SK-N-SH treated with all-trans-retinoic acid at 6 μM for 48 hours (cell line): ENCODE measurements at regions not wholly inside any gene's neighbourhood (a gene's known extent, or its start where the extent isn't known, plus 50 kb on each side); places are given as distances from the start of the nearest gene placed in this dataset.

Source experiments
- ATAC-seq: fragments of 200-7000 bp; cut with Tn5 transposase; 3 replicates; pipeline ENCODE4 v1.9.1; 2020; ENCODE audit warnings: mild to moderate bottlenecking, moderate library complexity
- ARNTL ChIP-seq: fragments of 450-650 bp; formaldehyde crosslinking; IDR thresholded peaks from 2 replicates; pipeline ENCODE4 v1.5.0; 2020; ENCODE audit warnings: low read depth, mild to moderate bottlenecking, moderate library complexity, borderline replicate concordance
- BACH2 ChIP-seq: fragments of 250-450 bp; sonication (Bioruptor Pico); IDR thresholded peaks from 2 replicates; pipeline ENCODE4 v1.9.0; 2021; ENCODE audit warnings: mild to moderate bottlenecking, borderline replicate concordance
- CREB5 ChIP-seq: fragments of 250-450 bp; sonication (Bioruptor Pico); IDR thresholded peaks from 2 replicates; pipeline ENCODE4 v1.5.1; 2020; ENCODE audit warnings: low read depth, mild to moderate bottlenecking, moderate library complexity
- CSDC2 ChIP-seq: fragments of 250-450 bp; sonication (Bioruptor Pico); IDR thresholded peaks from 2 replicates; pipeline ENCODE4 v1.5.0; 2020; ENCODE audit warnings: mild to moderate bottlenecking, moderate library complexity
- CSRNP3 ChIP-seq: fragments of 250-450 bp; sonication (Bioruptor Pico); IDR thresholded peaks from 2 replicates; pipeline ENCODE4 v1.5.1; 2021; ENCODE audit warnings: mild to moderate bottlenecking, moderate library complexity
- ESRRG ChIP-seq: fragments of 250-450 bp; sonication (Bioruptor Pico); IDR thresholded peaks from 2 replicates; pipeline ENCODE4 v1.6.1; 2021; ENCODE audit warnings: mild to moderate bottlenecking
- GLIS3 ChIP-seq: fragments of 250-450 bp; sonication (Bioruptor Pico); IDR thresholded peaks from 2 replicates; pipeline ENCODE4 v1.5.0; 2020; ENCODE audit warnings: mild to moderate bottlenecking, moderate library complexity
- ISL1 ChIP-seq: fragments of 250-450 bp; sonication (Bioruptor Pico); IDR thresholded peaks from 2 replicates; pipeline ENCODE4 v2.1.2; 2022; ENCODE audit warnings: mild to moderate bottlenecking, moderate library complexity
- OSR1 ChIP-seq: fragments of 250-450 bp; sonication (Bioruptor Pico); IDR thresholded peaks from 2 replicates; pipeline ENCODE4 v1.8.0; 2022; ENCODE audit warnings: moderate library complexity, mild to moderate bottlenecking, inconsistent platforms
- POU6F1 ChIP-seq: fragments of 250-450 bp; sonication (Bioruptor Pico); IDR thresholded peaks from 2 replicates; pipeline ENCODE4 v1.8.0; 2021; ENCODE audit warnings: low read depth, mild to moderate bottlenecking, moderate library complexity, borderline replicate concordance
- RARB ChIP-seq: fragments of 250-450 bp; sonication (Bioruptor Pico); IDR thresholded peaks from 2 replicates; pipeline ENCODE4 v1.8.0; 2021; ENCODE audit warnings: mild to moderate bottlenecking, moderate library complexity
- SNAI2 ChIP-seq: fragments of 250-450 bp; sonication (Bioruptor Pico); IDR thresholded peaks from 2 replicates; pipeline ENCODE4 v1.5.0; 2020; ENCODE audit warnings: mild to moderate bottlenecking, moderate library complexity
- TCF4 ChIP-seq: fragments of 250-450 bp; sonication (Bioruptor Pico); IDR thresholded peaks from 2 replicates; pipeline ENCODE4 v1.8.0; 2021; ENCODE audit warnings: mild to moderate bottlenecking, moderate library complexity, borderline replicate concordance
- TOX ChIP-seq: fragments of 250-450 bp; sonication (Bioruptor Pico); IDR thresholded peaks from 2 replicates; pipeline ENCODE4 v1.8.0; 2021; ENCODE audit warnings: mild to moderate bottlenecking, moderate library complexity, borderline replicate concordance
- ZC3H10 ChIP-seq: fragments of 250-450 bp; sonication (Bioruptor Pico); IDR thresholded peaks from 2 replicates; pipeline ENCODE4 v1.5.1; 2021; ENCODE audit warnings: mild to moderate bottlenecking, moderate library complexity
- ZFP3 ChIP-seq: fragments of 250-450 bp; sonication (Bioruptor Pico); IDR thresholded peaks from 2 replicates; pipeline ENCODE4 v1.5.0; 2020; ENCODE audit warnings: mild to moderate bottlenecking, moderate library complexity
- ZFP30 ChIP-seq: fragments of 450-650 bp; formaldehyde crosslinking; IDR thresholded peaks from 2 replicates; pipeline ENCODE4 v1.5.0; 2022; ENCODE audit warnings: mild to moderate bottlenecking, moderate library complexity
- ZNF70 ChIP-seq: fragments of 450-650 bp; formaldehyde crosslinking; IDR thresholded peaks from 2 replicates; pipeline ENCODE4 v1.5.0; 2020; ENCODE audit warnings: mild to moderate bottlenecking, moderate library complexity
- ZNF8 ChIP-seq: fragments of 450-650 bp; formaldehyde crosslinking; IDR thresholded peaks from 2 replicates; pipeline ENCODE4 v1.5.0; 2020; ENCODE audit warnings: mild to moderate bottlenecking, moderate library complexity
- TF ChIP-seq, protein P1 (sequence below): fragments of 250-450 bp; sonication (Bioruptor Pico); IDR thresholded peaks from 2 replicates; pipeline ENCODE4 v1.5.0; 2020; ENCODE audit warnings: mild to moderate bottlenecking, moderate library complexity
- TF ChIP-seq, protein P2 (sequence below): fragments of 250-450 bp; sonication (Bioruptor Pico); IDR thresholded peaks from 2 replicates; pipeline ENCODE4 v1.8.0; 2020; ENCODE audit warnings: mild to moderate bottlenecking, moderate library complexity, borderline replicate concordance

DNA sequence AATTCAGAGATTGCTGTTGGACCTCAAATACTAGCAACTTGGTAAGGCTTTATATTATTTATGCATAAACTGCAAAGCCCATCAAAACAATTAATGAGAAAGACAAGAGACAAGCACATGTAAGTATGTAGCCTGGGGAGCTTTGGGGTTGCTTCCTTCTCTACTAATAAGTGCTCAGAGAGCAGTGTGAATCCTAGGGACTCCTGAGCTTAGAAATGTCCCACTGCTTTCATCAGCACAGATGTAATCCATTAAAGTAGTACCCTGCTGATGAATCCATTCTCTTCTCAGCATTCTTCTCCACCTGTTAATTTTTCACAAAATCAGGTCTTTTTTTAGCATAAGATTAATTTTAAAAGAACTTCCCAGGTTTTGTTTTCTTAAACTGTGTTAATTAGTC is 485.6 kb downstream of the PTH2R start:
- TF ChIP-seq, protein P1, sequence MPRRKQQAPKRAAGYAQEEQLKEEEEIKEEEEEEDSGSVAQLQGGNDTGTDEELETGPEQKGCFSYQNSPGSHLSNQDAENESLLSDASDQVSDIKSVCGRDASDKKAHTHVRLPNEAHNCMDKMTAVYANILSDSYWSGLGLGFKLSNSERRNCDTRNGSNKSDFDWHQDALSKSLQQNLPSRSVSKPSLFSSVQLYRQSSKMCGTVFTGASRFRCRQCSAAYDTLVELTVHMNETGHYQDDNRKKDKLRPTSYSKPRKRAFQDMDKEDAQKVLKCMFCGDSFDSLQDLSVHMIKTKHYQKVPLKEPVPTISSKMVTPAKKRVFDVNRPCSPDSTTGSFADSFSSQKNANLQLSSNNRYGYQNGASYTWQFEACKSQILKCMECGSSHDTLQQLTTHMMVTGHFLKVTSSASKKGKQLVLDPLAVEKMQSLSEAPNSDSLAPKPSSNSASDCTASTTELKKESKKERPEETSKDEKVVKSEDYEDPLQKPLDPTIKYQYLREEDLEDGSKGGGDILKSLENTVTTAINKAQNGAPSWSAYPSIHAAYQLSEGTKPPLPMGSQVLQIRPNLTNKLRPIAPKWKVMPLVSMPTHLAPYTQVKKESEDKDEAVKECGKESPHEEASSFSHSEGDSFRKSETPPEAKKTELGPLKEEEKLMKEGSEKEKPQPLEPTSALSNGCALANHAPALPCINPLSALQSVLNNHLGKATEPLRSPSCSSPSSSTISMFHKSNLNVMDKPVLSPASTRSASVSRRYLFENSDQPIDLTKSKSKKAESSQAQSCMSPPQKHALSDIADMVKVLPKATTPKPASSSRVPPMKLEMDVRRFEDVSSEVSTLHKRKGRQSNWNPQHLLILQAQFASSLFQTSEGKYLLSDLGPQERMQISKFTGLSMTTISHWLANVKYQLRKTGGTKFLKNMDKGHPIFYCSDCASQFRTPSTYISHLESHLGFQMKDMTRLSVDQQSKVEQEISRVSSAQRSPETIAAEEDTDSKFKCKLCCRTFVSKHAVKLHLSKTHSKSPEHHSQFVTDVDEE (CRISPR knock-in tag): no peak
- TF ChIP-seq ZNF70: no peak
- no peak for TF ChIP-seq CREB5 (CRISPR knock-in tag)
- no peak for TF ChIP-seq RARB
- TF ChIP-seq CSDC2 (CRISPR knock-in tag): no peak
- no peak for TF ChIP-seq CSRNP3 (CRISPR knock-in tag)
- TF ChIP-seq ISL1 (CRISPR knock-in tag): no peak
- no peak for ATAC-seq

GRCh38 chr2:208906330-208906729 is 499.7 kb downstream of the PTH2R start:
- ATAC-seq: no peak
- TF ChIP-seq POU6F1 (CRISPR knock-in tag) (no peak), TOX (CRISPR knock-in tag) (no peak), RARB (no peak), ZC3H10 (CRISPR knock-in tag) (no peak), ARNTL (CRISPR knock-in tag) (no peak), ZNF8 (CRISPR knock-in tag) (no peak), CSRNP3 (CRISPR knock-in tag) (no peak), OSR1 (no peak), ZNF70 (no peak), ZFP3 (CRISPR knock-in tag) (no peak)

- ATAC-seq: no peak
- TF ChIP-seq CSRNP3 (CRISPR knock-in tag): no peak
- no peak for TF ChIP-seq GLIS3 (CRISPR knock-in tag)
- no peak for TF ChIP-seq ZNF70
- TF ChIP-seq ZFP30 (CRISPR knock-in tag): no peak
- TF ChIP-seq TCF4 (CRISPR knock-in tag): no peak
- TF ChIP-seq, protein P1 (CRISPR knock-in tag): no peak
- TF ChIP-seq, protein P2, sequence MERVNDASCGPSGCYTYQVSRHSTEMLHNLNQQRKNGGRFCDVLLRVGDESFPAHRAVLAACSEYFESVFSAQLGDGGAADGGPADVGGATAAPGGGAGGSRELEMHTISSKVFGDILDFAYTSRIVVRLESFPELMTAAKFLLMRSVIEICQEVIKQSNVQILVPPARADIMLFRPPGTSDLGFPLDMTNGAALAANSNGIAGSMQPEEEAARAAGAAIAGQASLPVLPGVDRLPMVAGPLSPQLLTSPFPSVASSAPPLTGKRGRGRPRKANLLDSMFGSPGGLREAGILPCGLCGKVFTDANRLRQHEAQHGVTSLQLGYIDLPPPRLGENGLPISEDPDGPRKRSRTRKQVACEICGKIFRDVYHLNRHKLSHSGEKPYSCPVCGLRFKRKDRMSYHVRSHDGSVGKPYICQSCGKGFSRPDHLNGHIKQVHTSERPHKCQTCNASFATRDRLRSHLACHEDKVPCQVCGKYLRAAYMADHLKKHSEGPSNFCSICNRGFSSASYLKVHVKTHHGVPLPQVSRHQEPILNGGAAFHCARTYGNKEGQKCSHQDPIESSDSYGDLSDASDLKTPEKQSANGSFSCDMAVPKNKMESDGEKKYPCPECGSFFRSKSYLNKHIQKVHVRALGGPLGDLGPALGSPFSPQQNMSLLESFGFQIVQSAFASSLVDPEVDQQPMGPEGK: no peak
- TF ChIP-seq ARNTL (CRISPR knock-in tag): no peak
- no peak for TF ChIP-seq POU6F1 (CRISPR knock-in tag)
- TF ChIP-seq SNAI2: no peak
- TF ChIP-seq BACH2: no peak
- TF ChIP-seq TOX (CRISPR knock-in tag): no peak
- TF ChIP-seq ESRRG: no peak
- TF ChIP-seq ZNF8 (CRISPR knock-in tag): no peak
- TF ChIP-seq RARB: no peak
These were observed 508.4 kb upstream of the MAP2 start for GRCh38 chr2:208915401-208915800.
